K562 (cell line): ENCODE measurements at regions not wholly inside any gene's neighbourhood (a gene's known extent, or its start where the extent isn't known, plus 50 kb on each side); places are given as distances from the start of the nearest gene placed in this dataset.

Source experiments
- CBX5 ChIP-seq: IDR thresholded peaks from 2 replicates; pipeline ENCODE4 v1.6.1; 2014; ENCODE audit warnings: low read depth, borderline replicate concordance
- CTCF ChIP-seq, 3 experiments: IDR thresholded peaks in 2 of 3; conservative IDR thresholded peaks in 1 of 3; 2 replicates each; pipeline ENCODE4 v1.5.1; 2011 to 2012; ENCODE audit warnings: low read length in 3 of 3, mild to moderate bottlenecking in 3 of 3, control low read depth in 2 of 3, improper control_type of control experiment in 1 of 3, inconsistent platforms in 1 of 3, low read depth in 1 of 3, mixed read lengths in 1 of 3, moderate library complexity in 1 of 3; ENCODE audit not compliant: insufficient read depth in 2 of 3
- CXXC5 ChIP-seq: fragments of 250-450 bp; sonication (Bioruptor Pico); IDR thresholded peaks from 2 replicates; pipeline ENCODE4 v1.8.0; 2022; ENCODE audit warnings: inconsistent platforms, mild to moderate bottlenecking, moderate library complexity
- DPF2 ChIP-seq: fragments of 450-650 bp; IDR thresholded peaks from 2 replicates; pipeline ENCODE4 v1.6.1; 2016
- NR2C2 ChIP-seq, 2 experiments: fragments of 200-800 bp in 1 of 2; sonication (Bioruptor generic) in 1 of 2; sonication (generic) in 1 of 2; formaldehyde crosslinking in 1 of 2; IDR thresholded peaks; 2 replicates each; pipeline versions ENCODE4 v1.6.1 to v1.8.0; 2016 to 2022; ENCODE audit warnings: mild to moderate bottlenecking in 1 of 2, missing compliant biosample characterization in 1 of 2, missing genetic modification characterization in 1 of 2, missing genetic modification reagents in 1 of 2
- PHF8 ChIP-seq: fragments of 200-600 bp; sonication (generic); IDR thresholded peaks from 2 replicates; pipeline ENCODE4 v1.6.1; 2012; ENCODE audit warnings: mixed run types, mild to moderate bottlenecking, inconsistent platforms, low read length, moderate library complexity, borderline replicate concordance
- REST ChIP-seq, 2 experiments: fragments of 450-650 bp; formaldehyde crosslinking in 1 of 2; IDR thresholded peaks; 2 replicates each; pipeline versions ENCODE4 v1.4.0 to v1.6.1; 2014 to 2020; ENCODE audit warnings: mild to moderate bottlenecking in 2 of 2, borderline replicate concordance in 1 of 2, low read depth in 1 of 2
- SMC3 ChIP-seq: conservative IDR thresholded peaks from 2 replicates; pipeline ENCODE4 v1.6.1; 2011; ENCODE audit warnings: low read depth, low read length, improper control_type of control experiment; ENCODE audit not compliant: insufficient read depth

GRCh38 chr6:105500693-105501092 is 97.8 kb upstream of the PREP start:
- TF ChIP-seq PHF8 (no peak), NR2C2 (CRISPR knock-in tag; IDR thresholded peaks at IDR 0.05) (no peak), NR2C2 (tag; IDR thresholded peaks at IDR 0.05) (no peak), CBX5 (no peak), CTCF (IDR thresholded peaks at IDR 0.05 in 2 of 3, conservative IDR thresholded peaks at IDR 0.05 in 1 of 3; ENCODE audit: insufficient read depth in 2 of 3, low read depth in 1 of 3, low read length in 3 of 3) (no peak), CXXC5 (CRISPR knock-in tag) (no peak), REST (IDR thresholded peaks at IDR 0.05; ENCODE audit: borderline replicate concordance) (no peak), REST (CRISPR knock-in tag; IDR thresholded peaks at IDR 0.05; ENCODE audit: low read depth) (no peak), DPF2 (no peak), SMC3 (no peak)
